GM06990 (cell line): ENCODE measurements at regions not wholly inside any gene's neighbourhood (a gene's known extent, or its start where the extent isn't known, plus 50 kb on each side); places are given as distances from the start of the nearest gene placed in this dataset.

Experiments
- DNase-seq: peaks from one replicate; pipeline ENCODE4 v3.0.0-alpha.2; 2011; ENCODE audit not compliant: insufficient read length; ENCODE audit errors: extremely low read depth
- H3K27me3 ChIP-seq: replicated peaks from 2 replicates; pipeline ENCODE4 v1.6.0; 2011; ENCODE audit warnings: low read length; ENCODE audit not compliant: control insufficient read depth, insufficient read depth
- H3K36me3 ChIP-seq: 2 replicates; pipeline ENCODE4 v1.5.1; 2011; ENCODE audit warnings: low read length; ENCODE audit not compliant: control insufficient read depth, insufficient read depth
- H3K4me3 ChIP-seq: replicated peaks from 2 replicates; pipeline ENCODE4 v1.5.1; 2011; ENCODE audit warnings: low read depth, mild to moderate bottlenecking, control low read depth, low read length
- CTCF ChIP-seq: IDR thresholded peaks from 2 replicates; pipeline ENCODE4 v1.5.1; 2011; ENCODE audit warnings: low read length, control low read depth, mild to moderate bottlenecking, inconsistent platforms; ENCODE audit not compliant: insufficient read depth, poor library complexity, severe bottlenecking

- Histone ChIP-seq H3K36me3 (no peaks in the 10 kb centered on the region), H3K4me3 (no peak overlapping the region), H3K27me3 (no peaks in the 10 kb centered on the region)
- no peak for DNase-seq
- TF ChIP-seq CTCF = no peak
Measured at GRCh38 chr1:168827557-168827956, 98.6 kb upstream of the DPT start.

DNA sequence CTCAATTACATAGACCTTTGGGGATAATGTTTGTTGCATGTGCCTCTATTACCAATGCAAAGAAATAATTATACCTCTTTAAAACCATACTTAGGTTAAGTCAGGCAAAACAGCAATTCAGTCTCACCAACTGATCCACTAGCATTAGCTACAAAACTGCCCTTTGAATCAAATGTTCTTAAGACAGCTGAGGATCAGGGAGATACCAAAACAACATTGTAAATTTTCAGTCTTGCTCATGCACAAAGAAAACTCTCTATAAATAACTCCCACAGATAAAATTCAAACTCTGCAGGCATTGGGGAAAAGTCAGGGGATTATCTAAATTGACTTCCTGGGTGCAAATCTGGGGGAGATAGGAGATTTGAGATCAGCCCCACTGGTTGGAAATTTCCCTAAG is 100.9 kb upstream of the DPT start:
- no peaks in the 10 kb centered on the region for H3K27me3 ChIP-seq
- DNase-seq = no peak
- no peaks in the 10 kb centered on the region for H3K36me3 ChIP-seq
- no peak overlapping the region for H3K4me3 ChIP-seq
- no peak for TF ChIP-seq CTCF

DNA sequence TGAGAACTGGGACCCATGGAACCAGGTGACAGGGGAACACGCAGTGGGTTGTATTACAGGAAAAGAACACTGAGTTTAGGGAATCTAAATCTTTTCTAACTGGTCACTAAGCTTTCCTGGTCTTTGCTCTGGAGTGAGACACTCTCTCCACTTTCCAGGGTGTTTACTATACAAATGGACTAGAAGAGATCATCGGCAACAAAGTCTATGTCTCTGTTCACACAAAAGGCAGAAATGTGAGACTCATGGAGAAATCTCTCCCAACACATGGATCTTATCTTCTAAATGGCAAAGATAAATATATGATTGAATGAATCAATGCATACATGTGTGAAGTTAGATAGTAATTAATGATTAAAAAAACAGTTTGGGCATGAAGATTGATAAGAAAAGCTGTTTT is 101.6 kb upstream of the DPT start:
- no peak for TF ChIP-seq CTCF
- H3K4me3 ChIP-seq = no peak overlapping the region
- H3K27me3 ChIP-seq = no peaks in the 10 kb centered on the region
- no peak for DNase-seq
- no peaks in the 10 kb centered on the region for H3K36me3 ChIP-seq

DNA sequence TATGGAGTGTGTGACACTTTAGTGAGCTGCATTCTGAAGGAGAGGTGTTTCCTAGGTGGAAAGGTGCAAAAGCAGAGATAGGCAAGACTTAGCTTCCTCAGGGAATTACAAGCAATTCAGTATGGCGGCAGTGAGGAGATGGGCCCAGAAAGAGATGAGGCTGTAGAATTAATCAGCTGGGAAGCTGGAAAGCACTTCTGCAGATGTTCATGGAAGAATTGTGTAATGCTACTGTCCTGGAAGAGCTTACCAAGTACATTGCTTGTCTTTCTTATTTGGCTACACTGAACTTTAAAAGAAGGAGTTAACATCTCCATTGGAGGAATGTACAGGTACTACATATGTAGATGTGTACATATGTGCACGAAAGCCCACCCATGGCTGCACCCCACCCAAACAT is 103.7 kb upstream of the DPT start:
- no peak overlapping the region for H3K4me3 ChIP-seq
- H3K27me3 ChIP-seq = no peaks in the 10 kb centered on the region
- no peaks in the 10 kb centered on the region for H3K36me3 ChIP-seq
- no peak for TF ChIP-seq CTCF
- DNase-seq = no peak

GRCh38 chr1:168833362-168833761 is 104.4 kb upstream of the DPT start:
- DNase-seq = no peak
- no peak for TF ChIP-seq CTCF

GRCh38 chr1:168833801-168834224 is 104.8 kb upstream of the DPT start:
- no peak overlapping the region for H3K4me3 ChIP-seq
- no peak for DNase-seq
- H3K27me3 ChIP-seq = no peaks in the 10 kb centered on the region
- H3K36me3 ChIP-seq = no peaks in the 10 kb centered on the region
- no peak for TF ChIP-seq CTCF

More at GRCh38 chr1:168833362-168833761, 104.4 kb upstream of the DPT start:
- Histone ChIP-seq H3K27me3 (no peaks in the 10 kb centered on the region), H3K4me3 (no peak overlapping the region), H3K36me3 (no peaks in the 10 kb centered on the region)
